A549 (cell line): ENCODE measurements at regions not wholly inside any gene's neighbourhood (a gene's known extent, or its start where the extent isn't known, plus 50 kb on each side); places are given as distances from the start of the nearest gene placed in this dataset.

Source experiments
- ATAC-seq, 2 experiments: fragments of 200-7000 bp in 1 of 2; fragments of >200 bp in 1 of 2; cut with Nextera tagmentation in 1 of 2; cut with Tn5 transposase in 1 of 2; 3 replicates each; pipeline versions ENCODE4 v1.8.0 to v1.9.1; 2018 to 2020; ENCODE audit warnings: mild to moderate bottlenecking in 1 of 2, moderate library complexity in 1 of 2
- CTCF ChIA-PET: fragments of 300-600 bp; sonication (Branson Sonifier 250); formaldehyde crosslinking; extraction: SDS; loops from one replicate; lab custom pipeline; 2021; ENCODE audit warnings: antibody characterized with exemption, inconsistent platforms; lab: Yijun Ruan, JAX
- POLR2A ChIA-PET: fragments of 350-600 bp; formaldehyde crosslinking; extraction: SDS; loops from one replicate; lab custom pipeline; 2021; ENCODE audit warnings: antibody characterized with exemption, inconsistent platforms; lab: Yijun Ruan, JAX
- DNase-seq, 2 experiments: peaks; one replicate each; pipeline versions ENCODE4 v3.0.0 to v3.0.0-alpha.2; 2011 to 2016; ENCODE audit warnings: low read depth in 1 of 2, low spot score in 1 of 2
- FAIRE-seq: peaks from 2 replicates; lab custom pipeline; 2011; peaks lifted over from hg19 to GRCh38; lab: Jason Lieb, UNC
- H3K27ac ChIP-seq, 2 experiments: fragments of >200 bp; sonication (Bioruptor Twin); formaldehyde crosslinking; 3 replicates each; pipeline ENCODE4 v1.5.1; 2016 to 2017
- H3K4me1 ChIP-seq: fragments of >200 bp; sonication (Bioruptor Twin); formaldehyde crosslinking; 3 replicates; pipeline ENCODE4 v1.6.1; 2016
- H3K4me2 ChIP-seq: fragments of >200 bp; sonication (Bioruptor Twin); formaldehyde crosslinking; 3 replicates; pipeline ENCODE4 v1.6.1; 2016
- H3K4me3 ChIP-seq: fragments of >200 bp; sonication (Bioruptor Twin); formaldehyde crosslinking; 3 replicates; pipeline ENCODE4 v1.5.1; 2016
- H3K9me3 ChIP-seq: fragments of >200 bp; sonication (Bioruptor Twin); formaldehyde crosslinking; 3 replicates; pipeline ENCODE4 v1.6.1; 2016
- CEBPB ChIP-seq, 2 experiments: fragments of >200 bp in 1 of 2; sonication (Bioruptor Twin) in 1 of 2; formaldehyde crosslinking in 1 of 2; IDR thresholded peaks; 2 replicates each; pipeline ENCODE4 v1.6.1; 2012 to 2016
- CHD4 ChIP-seq: fragments of 200-600 bp; sonication (generic); IDR thresholded peaks from 2 replicates; pipeline ENCODE4 v1.6.1; 2016; ENCODE audit warnings: antibody characterized with exemption, mild to moderate bottlenecking, borderline replicate concordance
- CTCF ChIP-seq: fragments of >200 bp; sonication (Bioruptor Twin); formaldehyde crosslinking; IDR thresholded peaks from 3 replicates; pipeline ENCODE4 v1.5.1; 2016
- EP300 ChIP-seq, 2 experiments: fragments of >200 bp; sonication (Bioruptor Twin); formaldehyde crosslinking; IDR thresholded peaks; 2 replicates in 1 of 2; 3 replicates in 1 of 2; pipeline ENCODE4 v1.6.1; 2016 to 2017
- ESRRA ChIP-seq: fragments of 150-350 bp; IDR thresholded peaks from 2 replicates; pipeline ENCODE4 v1.6.1; 2014; ENCODE audit warnings: mild to moderate bottlenecking, low read length, borderline replicate concordance
- FOSL2 ChIP-seq, 2 experiments: fragments of 450-650 bp in 1 of 2; fragments of >200 bp in 1 of 2; sonication (Bioruptor Twin) in 1 of 2; formaldehyde crosslinking; IDR thresholded peaks; 2 replicates each; pipeline versions ENCODE4 v1.5.0 to v1.6.1; 2016 to 2020; ENCODE audit warnings: mild to moderate bottlenecking in 1 of 2, moderate library complexity in 1 of 2
- HES2 ChIP-seq: fragments of >200 bp; sonication (Bioruptor Twin); formaldehyde crosslinking; IDR thresholded peaks from 2 replicates; pipeline ENCODE4 v1.6.1; 2016
- HOXB13 ChIP-seq: fragments of 250-450 bp; sonication (Bioruptor Pico); IDR thresholded peaks from 2 replicates; pipeline ENCODE4 v1.5.0; 2020; ENCODE audit warnings: low read depth, mild to moderate bottlenecking, moderate library complexity
- JUNB ChIP-seq: fragments of >200 bp; sonication (Bioruptor Twin); formaldehyde crosslinking; IDR thresholded peaks from 2 replicates; pipeline ENCODE4 v1.6.1; 2016
- KDM1A ChIP-seq: fragments of 200-600 bp; sonication (generic); IDR thresholded peaks from 2 replicates; pipeline ENCODE4 v1.6.1; 2016; ENCODE audit warnings: low read depth, mild to moderate bottlenecking
- KDM5A ChIP-seq: fragments of 200-600 bp; sonication (generic); IDR thresholded peaks from 2 replicates; pipeline ENCODE4 v1.6.1; 2016; ENCODE audit warnings: antibody characterized with exemption, mild to moderate bottlenecking
- MAZ ChIP-seq: fragments of 150-350 bp; IDR thresholded peaks from 2 replicates; pipeline ENCODE4 v1.6.1; 2014; ENCODE audit warnings: antibody characterized with exemption, low read depth, low read length, borderline replicate concordance
- MYC ChIP-seq: IDR thresholded peaks from 2 replicates; pipeline ENCODE4 v1.6.1; 2012; ENCODE audit warnings: mild to moderate bottlenecking, inconsistent platforms, low read length, improper control_type of control experiment, borderline replicate concordance
- NFE2L2 ChIP-seq: fragments of 150-350 bp; conservative IDR thresholded peaks from 2 replicates; pipeline ENCODE4 v1.6.1; 2014; ENCODE audit warnings: low read length
- NR3C1 ChIP-seq: fragments of >200 bp; sonication (Bioruptor Twin); formaldehyde crosslinking; IDR thresholded peaks from 3 replicates; pipeline ENCODE4 v1.6.1; 2017
- POLR2AphosphoS2 ChIP-seq: conservative IDR thresholded peaks from 2 replicates; pipeline ENCODE4 v1.6.1; 2012; ENCODE audit warnings: low read length, improper control_type of control experiment, inconsistent platforms
- RARB ChIP-seq: fragments of 250-450 bp; sonication (Bioruptor Pico); IDR thresholded peaks from 2 replicates; pipeline ENCODE4 v1.8.0; 2021; ENCODE audit warnings: mild to moderate bottlenecking, moderate library complexity
- TFCP2L1 ChIP-seq: fragments of 250-450 bp; sonication (Bioruptor Pico); IDR thresholded peaks from 2 replicates; pipeline ENCODE4 v1.5.0; 2021; ENCODE audit warnings: mild to moderate bottlenecking
- TP53 ChIP-seq: fragments of 250-450 bp; sonication (Bioruptor Pico); IDR thresholded peaks from 2 replicates; pipeline ENCODE4 v1.5.0; 2021; ENCODE audit warnings: mild to moderate bottlenecking, moderate library complexity
- ZFP36 ChIP-seq: fragments of 450-650 bp; IDR thresholded peaks from 2 replicates; pipeline ENCODE4 v1.6.1; 2014; ENCODE audit warnings: borderline replicate concordance; ENCODE audit not compliant: partially characterized antibody
- ZNF302 ChIP-seq: fragments of 250-450 bp; sonication (Bioruptor Pico); IDR thresholded peaks from 2 replicates; pipeline ENCODE4 v1.9.0; 2021; ENCODE audit warnings: inconsistent platforms, mild to moderate bottlenecking, moderate library complexity
- WGBS: methylation state at CpG from one replicate; pipeline ENCODE4 v1.1.6; 2017; ENCODE audit errors: missing lambda C conversion rate; 5-methylcytosine and 5-hydroxymethylcytosine counted together
- TF ChIP-seq, protein P1 (sequence below): fragments of 450-650 bp; IDR thresholded peaks from 2 replicates; pipeline ENCODE4 v1.6.1; 2014; ENCODE audit warnings: antibody characterized with exemption
- TF ChIP-seq, protein P2 (sequence below): fragments of 150-350 bp; IDR thresholded peaks from 2 replicates; pipeline ENCODE4 v1.6.1; 2014; ENCODE audit warnings: low read depth, mild to moderate bottlenecking, low read length

DNA sequence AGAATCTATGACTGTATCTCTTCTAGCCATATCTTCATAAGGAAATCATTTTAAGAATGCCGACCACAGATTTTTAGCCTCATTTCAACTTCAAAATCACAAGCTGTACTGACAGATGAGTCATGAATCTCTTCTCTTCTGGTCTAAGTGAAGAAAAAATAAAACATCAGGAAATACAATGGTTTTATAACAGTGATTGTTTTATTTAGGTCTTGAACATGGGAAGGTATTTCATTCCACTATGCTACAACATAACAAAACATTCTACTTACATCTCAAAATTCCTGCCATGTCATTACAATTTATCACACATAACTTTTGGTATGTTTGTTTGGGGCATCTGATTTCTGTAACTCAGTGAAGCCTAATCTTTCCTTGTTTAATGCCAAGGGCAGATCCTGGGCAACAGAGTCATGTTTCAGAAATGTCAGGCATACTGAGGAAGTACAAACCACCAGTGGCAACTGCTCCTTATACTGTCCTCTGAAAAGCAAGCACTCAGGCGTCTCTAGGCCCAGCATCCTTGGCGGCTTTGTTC, 325.0 kb downstream of the PDHA2 start:
- ATAC-seq: no peak
- POLR2A ChIA-PET: no interaction called here
- no peak overlapping the region for H3K4me3 ChIP-seq
- no peak overlapping the region for H3K4me2 ChIP-seq
- no peaks in the 10 kb centered on the region for H3K4me1 ChIP-seq
- FAIRE-seq: no peak
- TF ChIP-seq CHD4 (no peak), MAZ (no peak), CTCF (no peak), NFE2L2 (no peak), FOSL2 (IDR thresholded peaks at IDR 0.05) (no peak), FOSL2 (CRISPR knock-in tag; IDR thresholded peaks at IDR 0.05) (no peak), NR3C1 (no peak), HOXB13 (CRISPR knock-in tag) (no peak), ESRRA (no peak), TP53 (no peak), HES2 (no peak), MYC (no peak), POLR2AphosphoS2 (no peak), ZFP36 (no peak), TFCP2L1 (no peak), KDM1A (no peak), RARB (CRISPR knock-in tag) (no peak), ZNF302 (CRISPR knock-in tag) (no peak)
- TF ChIP-seq, protein P1, sequence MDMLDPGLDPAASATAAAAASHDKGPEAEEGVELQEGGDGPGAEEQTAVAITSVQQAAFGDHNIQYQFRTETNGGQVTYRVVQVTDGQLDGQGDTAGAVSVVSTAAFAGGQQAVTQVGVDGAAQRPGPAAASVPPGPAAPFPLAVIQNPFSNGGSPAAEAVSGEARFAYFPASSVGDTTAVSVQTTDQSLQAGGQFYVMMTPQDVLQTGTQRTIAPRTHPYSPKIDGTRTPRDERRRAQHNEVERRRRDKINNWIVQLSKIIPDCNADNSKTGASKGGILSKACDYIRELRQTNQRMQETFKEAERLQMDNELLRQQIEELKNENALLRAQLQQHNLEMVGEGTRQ: no peak
- TF ChIP-seq, protein P2, sequence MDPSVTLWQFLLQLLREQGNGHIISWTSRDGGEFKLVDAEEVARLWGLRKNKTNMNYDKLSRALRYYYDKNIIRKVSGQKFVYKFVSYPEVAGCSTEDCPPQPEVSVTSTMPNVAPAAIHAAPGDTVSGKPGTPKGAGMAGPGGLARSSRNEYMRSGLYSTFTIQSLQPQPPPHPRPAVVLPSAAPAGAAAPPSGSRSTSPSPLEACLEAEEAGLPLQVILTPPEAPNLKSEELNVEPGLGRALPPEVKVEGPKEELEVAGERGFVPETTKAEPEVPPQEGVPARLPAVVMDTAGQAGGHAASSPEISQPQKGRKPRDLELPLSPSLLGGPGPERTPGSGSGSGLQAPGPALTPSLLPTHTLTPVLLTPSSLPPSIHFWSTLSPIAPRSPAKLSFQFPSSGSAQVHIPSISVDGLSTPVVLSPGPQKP: no peak
- TF ChIP-seq, all 56 proteins: peak for 0
- CTCF ChIA-PET: no interaction called here
- DNase-seq: no peak
- 36% methylated on average over 3 of the region's 3 CpGs for WGBS
- Histone ChIP-seq H3K27ac (no peak overlapping the region), H3K9me3 (no peaks in the 10 kb centered on the region)

DNA sequence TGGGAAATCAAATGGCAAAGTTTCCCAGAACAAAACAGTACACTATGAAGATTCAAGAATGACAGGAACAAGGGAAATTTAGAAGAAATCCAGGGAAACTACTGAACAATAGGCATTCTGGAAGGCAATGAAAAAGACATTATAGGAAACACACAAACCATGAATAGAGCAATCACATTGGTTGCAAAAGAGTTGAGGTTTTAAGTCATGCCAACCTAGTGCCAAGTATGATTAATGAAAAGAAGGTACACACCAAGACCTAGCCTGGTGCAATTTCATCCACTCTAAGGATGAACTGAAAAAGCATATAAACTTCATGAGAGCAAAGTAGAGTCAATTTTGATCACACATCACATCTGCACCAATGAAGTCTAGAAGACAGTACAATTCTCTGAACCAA, 326.9 kb downstream of the PDHA2 start:
- FAIRE-seq: no peak
- no peak for ATAC-seq
- no peaks in the 10 kb centered on the region for H3K9me3 ChIP-seq
- no peak overlapping the region for H3K4me2 ChIP-seq
- no peak overlapping the region for H3K4me3 ChIP-seq
- ChIA-PET CTCF (no interaction called here), POLR2A (no interaction called here)
- no peak for DNase-seq
- H3K27ac ChIP-seq: no peak overlapping the region
- TF ChIP-seq EP300 (IDR thresholded peaks at IDR 0.05): no peak
- TF ChIP-seq KDM5A: no peak
- no peak for TF ChIP-seq CEBPB (IDR thresholded peaks at IDR 0.05)
- no peak for TF ChIP-seq JUNB
- H3K4me1 ChIP-seq: no peaks in the 10 kb centered on the region
